PC-9 (cell line): ENCODE measurements at regions not wholly inside any gene's neighbourhood (a gene's known extent, or its start where the extent isn't known, plus 50 kb on each side); places are given as distances from the start of the nearest gene placed in this dataset.

ENCODE experiments used
- BruUV-seq: library from RNA; stranded (reverse); fragments of 400-500 nt; replicated peaks from 2 replicates; lab custom pipeline; 2021; lab: Mats Ljungman, UMichigan
- CTCF ChIA-PET: fragments of 300-600 bp; sonication (Branson Sonifier 250); formaldehyde crosslinking; loops from one replicate; lab custom pipeline; 2022; ENCODE audit warnings: antibody characterized with exemption; lab: Charles Lee
- POLR2A ChIA-PET: fragments of 300-600 bp; sonication (Branson Sonifier 250); formaldehyde crosslinking; loops from one replicate; lab custom pipeline; 2022; ENCODE audit warnings: antibody characterized with exemption; ENCODE audit not compliant: unreplicated experiment; lab: Charles Lee
- DNase-seq, 2 experiments: peaks; one replicate each; pipeline versions ENCODE4 v3.0.0 to v3.0.0-alpha.2; 2015 to 2022; ENCODE audit warnings: mixed read lengths in 1 of 2
- H2AFZ ChIP-seq: fragments of 200-600 bp; sonication (generic); 2 replicates; pipeline ENCODE4 v1.8.1; 2017; ENCODE audit warnings: antibody characterized with exemption
- H3F3A ChIP-seq: fragments of 200-600 bp; sonication (generic); 2 replicates; pipeline ENCODE4 v1.8.1; 2017; ENCODE audit warnings: antibody characterized with exemption, mild to moderate bottlenecking, low read depth; ENCODE audit not compliant: insufficient read depth
- H3K27ac ChIP-seq: fragments of 200-600 bp; sonication (generic); 2 replicates; pipeline ENCODE4 v1.6.1; 2016; ENCODE audit warnings: mixed run types
- H3K27me3 ChIP-seq: fragments of 200-600 bp; sonication (generic); 2 replicates; pipeline ENCODE4 v1.6.1; 2016; ENCODE audit warnings: low read depth, mixed run types; ENCODE audit not compliant: insufficient read depth
- H3K36me3 ChIP-seq: fragments of 200-600 bp; sonication (generic); 2 replicates; pipeline ENCODE4 v1.6.1; 2016; ENCODE audit warnings: low read depth, mixed run types
- H3K4me1 ChIP-seq: fragments of 200-600 bp; sonication (generic); replicated peaks from 2 replicates; pipeline ENCODE4 v1.6.1; 2016; ENCODE audit warnings: mixed run types; ENCODE audit not compliant: insufficient read depth
- H3K4me2 ChIP-seq: fragments of 200-600 bp; sonication (generic); 2 replicates; pipeline ENCODE4 v1.6.1; 2017; ENCODE audit warnings: mixed run types
- H3K4me3 ChIP-seq: fragments of 200-600 bp; sonication (generic); 2 replicates; pipeline ENCODE4 v1.6.1; 2016; ENCODE audit warnings: mixed run types
- H3K79me2 ChIP-seq: fragments of 200-600 bp; sonication (generic); 2 replicates; pipeline ENCODE4 v1.6.1; 2017; ENCODE audit warnings: low read depth, mixed run types
- H3K9me2 ChIP-seq: fragments of 200-600 bp; sonication (generic); 2 replicates; pipeline ENCODE4 v1.8.1; 2017; ENCODE audit warnings: mild to moderate bottlenecking; ENCODE audit not compliant: insufficient read depth
- H3K9me3 ChIP-seq: fragments of 200-600 bp; sonication (generic); 2 replicates; pipeline ENCODE4 v1.8.1; 2016; ENCODE audit warnings: low read depth; ENCODE audit not compliant: insufficient read depth
- H4K20me1 ChIP-seq: fragments of 200-600 bp; sonication (generic); 2 replicates; pipeline ENCODE4 v1.8.1; 2017; ENCODE audit not compliant: insufficient read depth
- CTCF ChIP-seq: fragments of 200-600 bp; sonication (generic); conservative IDR thresholded peaks from 2 replicates; pipeline ENCODE4 v1.6.1; 2017; ENCODE audit warnings: mixed run types, antibody characterized with exemption, mild to moderate bottlenecking, moderate library complexity
- EZH2 ChIP-seq: fragments of 200-600 bp; sonication (generic); IDR thresholded peaks from 2 replicates; pipeline ENCODE4 v1.8.0; 2017; ENCODE audit warnings: antibody characterized with exemption, low read depth
- intact Hi-C: fragments of 100-400 bp; cut with micrococcal nuclease; formaldehyde crosslinking; loops from one replicate; pipeline ENCODE4 v1.10.0; 2022; ENCODE audit not compliant: unreplicated experiment

GRCh38 chr6:75023634-75024033 is 182.2 kb downstream of the COL12A1 start:
- intact Hi-C loops, result no loop called here
- Histone ChIP-seq H3F3A (no peaks in the 10 kb centered on the region), H4K20me1 (no peaks in the 10 kb centered on the region), H3K4me2 (no peak overlapping the region), H3K4me1 (no peaks in the 10 kb centered on the region), H3K27ac (no peak overlapping the region), H2AFZ (no peak overlapping the region), H3K79me2 (no peaks in the 10 kb centered on the region), H3K27me3 (no peaks in the 10 kb centered on the region), H3K4me3 (no peak overlapping the region), H3K9me2 (no peaks in the 10 kb centered on the region; the same call in 1 of the 2 replicates), H3K36me3 (no peaks in the 10 kb centered on the region), H3K9me3 (no peaks in the 10 kb centered on the region)
- BruUV-seq, result no TSS peak
- no peak for TF ChIP-seq CTCF
- TF ChIP-seq EZH2, result no peak
- ChIA-PET CTCF (no interaction called here), POLR2A (no interaction called here)
- DNase-seq, result no peak

- no TSS peak for BruUV-seq
- no peaks in the 10 kb centered on the region for H3K36me3 ChIP-seq
- no peak overlapping the region for H3K27ac ChIP-seq
- no peaks in the 10 kb centered on the region; the same call in 1 of the 2 replicates for H3K9me2 ChIP-seq
- H3K79me2 ChIP-seq, result no peaks in the 10 kb centered on the region
- H4K20me1 ChIP-seq, result no peaks in the 10 kb centered on the region
- no peaks in the 10 kb centered on the region for H3F3A ChIP-seq
- H3K9me3 ChIP-seq, result no peaks in the 10 kb centered on the region
- intact Hi-C loops, result no loop called here
- no peaks in the 10 kb centered on the region for H3K27me3 ChIP-seq
- H2AFZ ChIP-seq, result no peak overlapping the region
- H3K4me1 ChIP-seq, result no peaks in the 10 kb centered on the region
- no peak for DNase-seq
- ChIA-PET POLR2A (no interaction called here), CTCF (no interaction called here)
- TF ChIP-seq CTCF, result no peak
- TF ChIP-seq EZH2, result no peak
- no peak overlapping the region for H3K4me3 ChIP-seq
- no peak overlapping the region for H3K4me2 ChIP-seq
Measured at GRCh38 chr6:75020971-75021370, 184.9 kb downstream of the COL12A1 start.

DNA sequence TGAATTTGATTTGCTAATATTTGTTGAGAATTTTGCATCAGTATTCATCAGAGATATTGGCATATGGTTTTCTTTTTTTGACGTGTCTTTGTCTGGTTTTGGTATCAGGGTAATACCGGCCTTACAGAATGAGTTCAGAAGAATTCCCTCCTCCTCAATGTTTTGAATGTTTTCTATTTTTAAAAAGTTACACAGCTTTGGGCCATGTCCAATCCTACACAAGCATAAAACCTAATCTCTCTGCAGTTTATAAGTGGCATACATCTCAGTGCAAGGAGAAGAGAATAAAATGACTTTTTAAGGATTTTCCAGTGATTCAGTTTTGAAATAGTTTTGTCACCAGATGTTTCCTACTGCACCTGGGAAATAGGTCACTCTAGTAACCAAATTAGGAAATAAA is 185.5 kb downstream of the COL12A1 start:
- Histone ChIP-seq H3K9me3 (no peaks in the 10 kb centered on the region), H3K27ac (no peak overlapping the region), H2AFZ (no peak overlapping the region), H3K4me3 (no peak overlapping the region), H3K9me2 (no peaks in the 10 kb centered on the region; the same call in 1 of the 2 replicates), H4K20me1 (no peaks in the 10 kb centered on the region), H3K27me3 (no peaks in the 10 kb centered on the region), H3K4me1 (no peaks in the 10 kb centered on the region), H3K79me2 (no peaks in the 10 kb centered on the region), H3K36me3 (no peaks in the 10 kb centered on the region), H3F3A (no peaks in the 10 kb centered on the region), H3K4me2 (no peak overlapping the region)
- ChIA-PET CTCF (no interaction called here), POLR2A (no interaction called here)
- DNase-seq, result no peak
- TF ChIP-seq CTCF, result no peak
- TF ChIP-seq EZH2, result no peak
- BruUV-seq, result no TSS peak
- intact Hi-C loops, result no loop called here
